ENCODE measurements at regions not wholly inside any gene's neighbourhood (a gene's known extent, or its start where the extent isn't known, plus 50 kb on each side); places are given as distances from the start of the nearest gene placed in this dataset.
"Not testable (repeated sequence)": the region's sequence is repeated elsewhere in the genome, so short reads cannot be mapped to it uniquely, and the experiment has no call there.

GRCh38 chr2:120503206-120503792, 157.4 kb downstream of the INHBB start:
- intact Hi-C loops (cut with DNase I), result no loop called here
- ATAC-seq, result no peak
- no peak for DNase-seq

DNA sequence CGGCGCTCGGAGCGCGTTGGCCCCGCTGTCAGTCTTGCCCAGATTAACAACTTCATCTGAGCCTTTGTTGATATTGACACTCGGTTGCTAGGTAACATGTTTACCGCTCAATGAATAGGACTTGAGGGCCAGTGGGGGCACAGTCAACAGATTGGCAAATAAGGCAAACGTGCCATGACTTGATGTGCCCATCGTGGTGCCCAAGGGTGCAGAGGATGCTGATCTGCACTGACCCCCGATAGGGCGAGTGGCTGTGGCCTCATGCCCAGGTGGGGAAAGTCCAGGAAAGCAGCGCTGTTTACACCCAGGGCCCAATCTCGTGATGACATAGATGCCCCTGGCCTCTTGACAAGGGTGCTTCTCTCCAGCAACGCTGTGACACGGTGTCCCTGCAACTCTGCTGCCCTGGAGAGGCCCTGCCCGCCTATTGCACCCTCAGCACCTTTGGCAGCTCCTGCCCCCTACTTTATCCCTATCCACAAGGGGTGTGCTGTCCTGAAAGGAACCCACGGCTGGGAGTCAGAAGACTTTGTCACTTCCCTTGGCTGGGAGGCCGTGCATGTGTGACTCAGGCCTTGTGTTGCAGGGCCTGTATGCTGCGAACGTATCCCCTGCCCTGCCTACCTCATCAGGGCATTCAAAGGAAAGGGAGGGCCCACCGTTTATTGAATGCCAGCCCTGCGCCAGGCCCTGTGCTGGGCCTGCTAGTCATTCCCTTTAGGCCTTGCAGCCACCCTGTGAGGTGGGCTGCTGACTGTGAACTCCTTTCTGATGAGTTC, 158.0 kb downstream of the INHBB start:
- peak; percentile 71 for DNase-seq
- intact Hi-C loops (cut with DNase I), result no loop called here
- peak; percentile 36 to 77 for ATAC-seq

DNA sequence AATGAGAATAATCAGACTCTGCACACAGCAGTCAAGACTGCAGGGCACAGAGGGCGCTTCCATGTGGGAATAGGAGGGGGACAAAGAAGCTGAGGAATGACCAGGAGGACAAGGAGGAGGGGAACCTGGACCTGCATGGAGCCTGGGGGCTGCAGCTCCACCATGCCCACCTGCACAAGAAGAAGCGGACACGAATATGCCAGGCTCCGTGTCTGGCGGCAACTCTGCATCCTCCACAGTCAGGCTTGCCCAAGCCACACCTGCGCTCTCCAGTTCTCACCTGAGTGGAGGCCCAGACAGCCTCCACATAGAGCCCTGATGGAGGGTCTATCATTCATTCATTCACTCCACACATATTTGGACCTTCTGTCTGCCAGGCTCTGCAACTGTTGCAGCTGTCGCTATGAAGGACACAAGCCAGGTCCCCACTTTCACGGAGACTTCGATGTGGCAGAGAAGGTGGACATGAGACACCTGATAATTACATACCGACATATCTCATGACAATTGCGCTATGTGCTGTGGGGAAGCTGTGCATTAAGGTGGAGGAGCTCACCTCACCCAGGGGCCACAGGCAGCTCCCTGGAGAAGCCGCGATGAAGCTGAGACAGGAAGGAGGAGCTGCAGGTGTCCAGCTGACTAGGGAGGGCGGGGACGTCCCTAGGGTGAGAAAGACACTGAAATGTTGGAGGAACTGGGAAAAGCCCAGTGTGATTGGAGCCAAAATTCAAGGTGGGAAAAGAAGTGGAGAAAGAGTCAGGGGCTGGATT, 159.2 kb downstream of the INHBB start:
- no peak for DNase-seq
- intact Hi-C loops (cut with DNase I), result no loop called here

GRCh38 chr2:120508567-120509041, 162.7 kb downstream of the INHBB start:
- intact Hi-C loops (cut with DNase I), result no loop called here
- DNase-seq (peak; percentile 58), ATAC-seq (peak; percentile 25 to 55)

More for the DNA sequence above, 159.2 kb downstream of the INHBB start:
- ATAC-seq, result no peak

DNA sequence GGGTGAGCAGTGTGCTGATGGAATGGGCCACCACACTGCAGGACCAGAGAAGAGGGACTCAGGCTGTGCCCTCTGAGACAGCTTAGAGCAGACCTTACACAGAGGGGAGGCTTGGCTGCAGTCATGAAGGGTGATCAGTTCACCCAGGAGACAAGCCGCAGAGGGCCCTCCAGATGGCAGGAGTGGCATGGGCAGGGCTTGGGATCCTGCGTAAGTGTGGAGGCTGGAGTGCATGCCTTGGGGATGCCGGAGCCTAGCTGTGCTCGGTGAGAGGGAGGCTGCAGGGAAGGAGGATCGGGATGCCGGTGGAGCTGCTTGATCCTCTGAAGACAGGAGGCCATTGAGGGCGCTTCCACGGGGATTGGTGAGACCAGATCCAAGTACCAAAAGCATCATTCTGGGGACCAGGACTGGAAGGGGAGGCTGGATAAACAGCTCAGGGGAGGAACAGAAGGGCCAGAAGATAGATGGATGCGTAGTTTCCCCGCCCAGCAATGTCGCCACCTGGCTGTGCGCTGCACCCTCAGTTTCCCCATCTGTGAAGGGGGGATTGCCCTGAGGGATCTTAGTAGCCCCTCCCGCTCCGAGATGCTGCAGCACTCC, 163.4 kb downstream of the INHBB start:
- intact Hi-C loops (cut with DNase I), result no loop called here
- no peak for ATAC-seq
- DNase-seq, result no peak

DNA sequence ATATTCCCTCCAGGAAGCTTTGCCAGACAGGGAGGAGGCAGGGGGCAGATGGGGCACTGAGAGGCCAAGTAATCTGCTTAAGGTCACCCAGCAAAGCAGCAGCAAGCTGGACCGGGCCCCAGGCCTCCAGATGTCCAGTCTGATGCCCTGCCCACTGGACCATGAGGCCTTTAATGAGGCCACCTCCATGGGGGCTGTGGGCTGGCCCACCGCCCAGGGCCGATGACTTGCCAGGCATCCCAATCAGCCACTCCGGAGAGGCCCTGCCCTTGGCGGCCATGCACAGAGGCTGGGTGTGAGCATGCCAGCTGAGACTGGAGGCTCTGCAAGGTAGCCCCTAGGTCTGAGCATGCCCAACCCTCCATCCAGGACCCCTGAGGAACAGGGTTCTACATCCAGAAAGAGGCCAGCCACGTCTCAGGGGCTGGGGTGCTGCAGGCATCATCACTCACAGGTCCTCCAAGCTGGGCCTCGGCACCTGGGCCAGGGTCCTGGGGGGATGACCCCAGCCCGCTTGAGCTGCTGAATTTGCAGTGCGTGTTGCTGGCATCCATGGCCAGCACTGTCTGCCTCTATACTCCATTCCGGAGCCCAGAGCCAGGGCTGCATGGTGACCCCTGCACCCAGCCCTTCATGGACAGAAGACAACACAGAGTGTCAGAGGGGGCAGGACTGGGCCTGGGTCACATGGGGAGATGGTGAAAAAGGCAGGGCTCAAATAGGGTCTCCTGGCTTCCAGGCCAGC, 164.2 kb downstream of the INHBB start:
- ATAC-seq (no peak), DNase-seq (no peak)
- intact Hi-C loops (cut with DNase I), result no loop called here

DNA sequence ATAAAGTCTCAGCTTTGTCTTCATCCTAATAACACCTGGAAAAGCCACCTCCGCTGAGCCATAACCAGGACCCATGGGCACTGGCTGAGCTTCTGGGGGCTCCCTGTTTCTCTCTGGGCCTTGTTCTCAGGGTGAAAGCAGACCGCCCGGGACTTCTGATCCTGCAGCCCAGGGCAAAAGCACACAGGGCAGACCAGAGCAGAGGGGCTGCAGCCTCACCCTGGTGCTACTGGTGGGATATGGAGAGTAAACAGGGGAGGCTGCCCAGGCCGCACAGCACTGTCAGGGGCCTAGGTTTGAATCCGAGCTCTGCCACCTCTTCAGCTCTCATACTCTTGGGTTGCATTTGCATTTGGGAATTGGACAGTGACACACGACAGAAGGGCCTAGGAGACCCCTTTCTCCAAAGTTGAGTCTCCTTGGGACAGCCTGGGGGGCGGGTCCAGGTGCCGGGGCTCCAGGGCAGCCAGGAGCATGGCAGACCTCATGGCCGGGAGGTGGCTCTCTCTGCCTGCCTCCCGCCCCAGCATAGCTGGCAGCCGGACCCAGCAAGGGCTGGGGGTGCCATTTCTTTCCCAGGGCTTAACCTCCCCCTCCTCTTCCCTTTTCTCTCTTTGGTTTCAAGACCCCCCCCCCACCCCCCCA, 164.9 kb downstream of the INHBB start:
- DNase-seq (no peak), ATAC-seq (no peak)
- intact Hi-C loops (cut with DNase I), result no loop called here

GRCh38 chr2:120511536-120511935, 165.6 kb downstream of the INHBB start:
- no peak for DNase-seq
- no peak for ATAC-seq

GRCh38 chr2:120511947-120512710, 166.2 kb downstream of the INHBB start:
- DNase-seq, result no peak
- no peak for ATAC-seq
- intact Hi-C loops (cut with DNase I), result no loop called here

More at GRCh38 chr2:120511536-120511935, 165.6 kb downstream of the INHBB start:
- intact Hi-C loops (cut with DNase I), result no loop called here

DNA sequence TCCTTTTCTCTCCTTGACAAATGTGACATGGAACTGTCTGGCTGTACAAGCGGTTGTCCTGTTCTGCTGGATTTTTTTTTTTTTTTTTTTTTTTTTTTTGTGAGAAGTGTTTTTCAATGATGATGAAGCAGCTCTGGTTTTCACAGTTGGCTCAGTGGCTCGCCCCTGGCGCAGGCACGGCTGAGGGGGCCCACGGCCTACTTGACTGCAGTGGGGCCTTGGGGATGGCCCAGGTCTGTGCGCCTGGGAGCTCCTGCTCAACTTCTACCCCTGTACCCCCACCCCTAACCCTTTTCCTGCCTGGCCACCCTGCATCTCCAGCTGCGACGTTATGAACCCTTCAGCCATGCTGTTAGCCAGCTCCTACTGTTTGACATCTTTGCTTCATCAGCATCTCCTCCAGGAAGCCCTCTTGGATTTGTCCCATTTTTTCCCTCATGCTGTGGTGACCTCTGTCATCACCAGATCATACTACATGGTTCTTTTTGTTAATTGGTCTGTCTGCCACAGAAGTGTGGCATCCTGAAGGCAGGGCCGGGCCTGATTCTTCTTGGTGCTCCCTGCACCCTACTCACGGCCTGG, 167.9 kb downstream of the INHBB start:
- intact Hi-C loops (cut with DNase I), result no loop called here
- DNase-seq, result no peak
- no peak for ATAC-seq

DNA sequence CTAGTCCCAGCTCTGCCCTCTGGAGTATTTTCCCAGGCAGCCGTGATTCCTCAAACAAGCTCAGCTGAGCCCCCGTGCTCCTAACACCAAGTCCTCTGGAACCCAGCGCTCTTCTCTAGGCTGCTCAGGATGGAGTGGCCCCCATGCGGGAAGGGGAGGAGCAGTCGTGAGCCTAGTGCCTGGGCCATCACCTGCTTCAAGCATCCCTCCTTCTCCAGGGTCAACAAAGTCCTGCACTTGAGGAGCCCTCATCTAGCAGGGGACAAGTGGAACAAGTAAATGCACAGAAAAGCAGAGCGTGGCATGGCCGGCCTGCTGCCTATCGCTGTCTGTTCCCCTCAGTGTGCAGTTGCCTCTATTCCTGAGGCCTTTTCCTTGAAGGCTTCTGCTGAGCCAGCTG, 168.6 kb downstream of the INHBB start:
- intact Hi-C loops (cut with DNase I), result no loop called here
- no peak for DNase-seq
- ATAC-seq, result no peak

- DNase-seq; intact Hi-C loops (cut with DNase I); ATAC-seq: not testable (repeated sequence)
Measured at GRCh38 chr2:120515066-120515758, 169.3 kb downstream of the INHBB start.

- ATAC-seq, result no peak
- DNase-seq, result no peak
- intact Hi-C loops (cut with DNase I), result no loop called here
Measured at GRCh38 chr2:120515759-120516678, 170.1 kb downstream of the INHBB start.

- ATAC-seq, result no peak
- intact Hi-C loops (cut with DNase I), result no loop called here
- DNase-seq, result no peak
Measured at GRCh38 chr2:120516679-120517314, 170.9 kb downstream of the INHBB start.

DNA sequence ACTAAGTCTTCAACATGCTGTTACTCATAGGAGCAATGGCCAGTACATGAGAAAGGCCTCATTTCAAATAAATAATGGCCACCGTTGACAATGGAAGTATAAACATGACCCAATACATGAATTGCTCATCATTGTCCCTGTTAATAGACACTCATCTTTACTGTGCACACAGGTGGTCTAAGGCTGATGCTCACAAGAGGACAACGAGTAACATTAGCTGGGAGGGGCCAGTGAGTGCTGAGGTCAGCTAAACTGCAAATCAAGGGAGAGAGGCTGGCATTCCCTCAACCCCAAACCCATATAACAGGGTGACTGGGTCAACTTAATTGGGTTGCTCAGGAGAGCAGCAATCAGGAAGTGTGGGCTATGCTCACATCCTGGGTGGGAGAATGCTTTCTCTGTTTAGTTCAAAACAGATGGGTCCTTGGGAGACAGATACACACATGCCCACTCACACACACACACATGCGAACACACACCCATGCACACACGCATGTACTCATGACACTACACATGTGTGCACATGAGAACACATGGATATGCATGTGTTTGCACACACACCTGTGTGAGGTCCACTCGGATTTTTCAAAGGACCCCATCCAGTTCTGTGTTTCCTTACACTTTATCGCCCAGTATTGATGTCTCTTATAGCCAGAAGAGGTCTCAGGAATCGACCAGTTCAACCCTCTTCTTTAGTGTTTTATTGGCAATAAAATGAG, 172.0 kb downstream of the INHBB start:
- ATAC-seq (no peak), DNase-seq (no peak)
- intact Hi-C loops (cut with DNase I), result no loop called here

Data from left cardiac atrium (tissue), 4 donors.